SU-DHL-6 (cell line): ENCODE measurements at regions not wholly inside any gene's neighbourhood (a gene's known extent, or its start where the extent isn't known, plus 50 kb on each side); places are given as distances from the start of the nearest gene placed in this dataset.
A peak's percentile ranks its signal among the peaks of the same experiment; 100 is the strongest.

Experiments used
- H2AFZ ChIP-seq: fragments of 200-600 bp; sonication (generic); 2 replicates; pipeline ENCODE4 v1.6.1; 2014; ENCODE audit warnings: low read depth, mild to moderate bottlenecking, moderate library complexity, mixed read lengths, antibody characterized with exemption, low read length; ENCODE audit not compliant: severe bottlenecking
- H3F3A ChIP-seq: fragments of 200-600 bp; shearing (Covaris generic); 2 replicates; pipeline ENCODE4 v1.6.0; 2016; ENCODE audit warnings: antibody characterized with exemption, mild to moderate bottlenecking; ENCODE audit not compliant: insufficient read depth
- H3K27ac ChIP-seq: fragments of 200-600 bp; sonication (generic); 2 replicates; pipeline ENCODE4 v1.5.1; 2016; ENCODE audit warnings: low read depth, mild to moderate bottlenecking, low read length, moderate library complexity, mixed read lengths
- H3K27me3 ChIP-seq: fragments of 200-600 bp; sonication (generic), shearing (Covaris generic); 2 replicates; pipeline ENCODE4 v1.6.0; 2014; ENCODE audit warnings: mild to moderate bottlenecking, low read length
- H3K36me3 ChIP-seq: fragments of 200-600 bp; sonication (generic); 2 replicates; pipeline ENCODE4 v1.6.1; 2014; ENCODE audit warnings: mild to moderate bottlenecking, low read length, mixed read lengths
- H3K4me2 ChIP-seq: fragments of 300-600, 200-600 bp; shearing (Covaris generic), sonication (generic); 2 replicates; pipeline ENCODE4 v1.6.0; 2014; ENCODE audit warnings: low read length, low read depth, mild to moderate bottlenecking; ENCODE audit not compliant: poor library complexity, severe bottlenecking
- H3K4me3 ChIP-seq: fragments of 200-600 bp; sonication (generic); 2 replicates; pipeline ENCODE4 v1.5.1; 2014; ENCODE audit warnings: antibody characterized with exemption, low read length, mild to moderate bottlenecking, mixed read lengths; ENCODE audit not compliant: insufficient read depth, poor library complexity, severe bottlenecking
- H3K79me2 ChIP-seq: fragments of 200-600 bp; sonication (generic); 2 replicates; pipeline ENCODE4 v1.6.1; 2014; ENCODE audit warnings: mild to moderate bottlenecking, low read length, moderate library complexity; ENCODE audit not compliant: insufficient read depth
- H3K9ac ChIP-seq: fragments of 200-600 bp; sonication (generic); 2 replicates; pipeline ENCODE4 v1.7.0; 2014; ENCODE audit warnings: mild to moderate bottlenecking, low read length
- H3K9me2 ChIP-seq: fragments of 200-600 bp; sonication (generic); replicated peaks from 2 replicates; pipeline ENCODE4 v1.6.1; 2014; ENCODE audit warnings: low read length; ENCODE audit not compliant: insufficient read depth
- H3K9me3 ChIP-seq: fragments of 200-600 bp; sonication (generic); 2 replicates; pipeline ENCODE4 v1.6.1; 2014; ENCODE audit warnings: low read length, mixed read lengths; ENCODE audit not compliant: insufficient read depth
- H4K20me1 ChIP-seq: fragments of 200-600 bp; sonication (generic); 2 replicates; pipeline ENCODE4 v1.6.1; 2014; ENCODE audit warnings: low read depth, mild to moderate bottlenecking, antibody characterized with exemption, low read length, moderate library complexity, mixed read lengths
- EZH2phosphoT487 ChIP-seq: fragments of 200-600 bp; sonication (generic), shearing (Covaris generic); conservative IDR thresholded peaks from 2 replicates; pipeline ENCODE4 v1.6.1; 2018; ENCODE audit warnings: mild to moderate bottlenecking, antibody characterized with exemption, low read length, moderate library complexity, mixed read lengths
- TF ChIP-seq, protein P1 (sequence below): fragments of 200-600 bp; sonication (generic); IDR thresholded peaks from one replicate; pipeline ENCODE4 v1.5.1; 2017; ENCODE audit warnings: antibody characterized with exemption, mild to moderate bottlenecking, low read length, moderate library complexity; ENCODE audit not compliant: insufficient read depth, poor library complexity, severe bottlenecking

DNA sequence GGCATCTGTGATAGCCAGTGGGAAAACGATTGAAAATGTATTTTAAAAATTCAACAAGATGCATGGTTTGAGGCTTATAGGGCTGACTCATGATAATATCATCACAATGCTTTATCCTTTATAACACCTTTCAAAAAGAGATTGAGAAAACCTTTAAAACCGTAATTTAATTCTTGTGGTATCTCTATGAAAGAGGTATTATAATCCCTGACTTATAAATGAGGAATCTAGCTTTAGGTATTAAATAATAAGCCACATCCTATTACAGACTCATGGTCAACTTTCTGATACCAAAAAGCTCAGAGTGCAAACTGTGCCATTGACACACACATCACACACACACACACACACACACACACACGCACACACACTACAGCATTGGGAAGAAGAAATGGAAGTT is 134.6 kb upstream of the RAB12 start:
- Histone ChIP-seq H3K27ac (no peak overlapping the region), H2AFZ (no peak overlapping the region), H3K9ac (no peak overlapping the region), H3K36me3 (no peaks in the 10 kb centered on the region), H3K4me3 (no peak overlapping the region), H3K4me2 (no peak overlapping the region), H3K9me3 (no peaks in the 10 kb centered on the region), H3K27me3 (no peaks in the 10 kb centered on the region), H4K20me1 (no peaks in the 10 kb centered on the region), H3F3A (no peaks in the 10 kb centered on the region), H3K79me2 (no peaks in the 10 kb centered on the region), H3K9me2 (no peaks in the 10 kb centered on the region)
- TF ChIP-seq, protein P1, sequence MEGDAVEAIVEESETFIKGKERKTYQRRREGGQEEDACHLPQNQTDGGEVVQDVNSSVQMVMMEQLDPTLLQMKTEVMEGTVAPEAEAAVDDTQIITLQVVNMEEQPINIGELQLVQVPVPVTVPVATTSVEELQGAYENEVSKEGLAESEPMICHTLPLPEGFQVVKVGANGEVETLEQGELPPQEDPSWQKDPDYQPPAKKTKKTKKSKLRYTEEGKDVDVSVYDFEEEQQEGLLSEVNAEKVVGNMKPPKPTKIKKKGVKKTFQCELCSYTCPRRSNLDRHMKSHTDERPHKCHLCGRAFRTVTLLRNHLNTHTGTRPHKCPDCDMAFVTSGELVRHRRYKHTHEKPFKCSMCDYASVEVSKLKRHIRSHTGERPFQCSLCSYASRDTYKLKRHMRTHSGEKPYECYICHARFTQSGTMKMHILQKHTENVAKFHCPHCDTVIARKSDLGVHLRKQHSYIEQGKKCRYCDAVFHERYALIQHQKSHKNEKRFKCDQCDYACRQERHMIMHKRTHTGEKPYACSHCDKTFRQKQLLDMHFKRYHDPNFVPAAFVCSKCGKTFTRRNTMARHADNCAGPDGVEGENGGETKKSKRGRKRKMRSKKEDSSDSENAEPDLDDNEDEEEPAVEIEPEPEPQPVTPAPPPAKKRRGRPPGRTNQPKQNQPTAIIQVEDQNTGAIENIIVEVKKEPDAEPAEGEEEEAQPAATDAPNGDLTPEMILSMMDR, result no peak
- TF ChIP-seq EZH2phosphoT487, result no peak

DNA sequence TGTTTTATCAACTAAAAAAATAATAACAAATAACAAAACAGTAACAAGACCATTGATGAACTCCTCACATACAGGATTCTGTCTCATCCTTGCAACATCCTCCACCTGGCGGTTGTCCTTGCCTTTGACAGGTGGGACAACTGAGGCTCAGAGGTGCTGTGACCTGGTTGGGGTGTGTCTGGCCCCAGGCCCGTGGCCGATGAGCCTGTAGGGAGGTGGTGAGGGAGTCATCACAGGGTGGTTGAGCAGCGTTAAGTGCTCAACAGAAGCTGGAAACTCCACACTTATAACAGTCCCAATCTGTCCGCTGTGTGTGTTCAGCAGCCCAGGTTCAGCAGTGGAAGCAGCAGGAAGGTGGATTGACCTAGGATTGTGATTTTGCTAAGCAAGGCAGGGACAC is 131.6 kb upstream of the RAB12 start:
- H3K4me3 ChIP-seq, result no peak overlapping the region
- no peaks in the 10 kb centered on the region for H3F3A ChIP-seq
- TF ChIP-seq, protein P1, result no peak
- TF ChIP-seq EZH2phosphoT487, result no peak
- H4K20me1 ChIP-seq, result no peaks in the 10 kb centered on the region
- H3K9ac ChIP-seq, result no peak overlapping the region
- no peak overlapping the region for H3K4me2 ChIP-seq
- H3K9me2 ChIP-seq, result no peaks in the 10 kb centered on the region
- no peak overlapping the region for H3K27ac ChIP-seq
- no peaks in the 10 kb centered on the region for H3K27me3 ChIP-seq
- H3K79me2 ChIP-seq, result no peaks in the 10 kb centered on the region
- H3K36me3 ChIP-seq, result no peaks in the 10 kb centered on the region
- no peaks in the 10 kb centered on the region for H3K9me3 ChIP-seq
- H2AFZ ChIP-seq, result no peak overlapping the region

GRCh38 chr18:8478166-8478967 is 130.9 kb upstream of the RAB12 start:
- Histone ChIP-seq H3F3A (no peaks in the 10 kb centered on the region), H3K79me2 (no peaks in the 10 kb centered on the region), H3K27me3 (no peaks in the 10 kb centered on the region), H4K20me1 (no peaks in the 10 kb centered on the region), H3K9me3 (no peaks in the 10 kb centered on the region), H3K4me3 (no peak overlapping the region), H3K36me3 (no peaks in the 10 kb centered on the region), H3K4me2 (no peak overlapping the region), H3K9ac (no peak overlapping the region), H3K9me2 (no peaks in the 10 kb centered on the region), H2AFZ (no peak overlapping the region), H3K27ac (no peak overlapping the region)
- TF ChIP-seq EZH2phosphoT487, result no peak
- TF ChIP-seq, protein P1, result peak; percentile 41
